ENCODE measurements at regions not wholly inside any gene's neighbourhood (a gene's known extent, or its start where the extent isn't known, plus 50 kb on each side); places are given as distances from the start of the nearest gene placed in this dataset.

DNA sequence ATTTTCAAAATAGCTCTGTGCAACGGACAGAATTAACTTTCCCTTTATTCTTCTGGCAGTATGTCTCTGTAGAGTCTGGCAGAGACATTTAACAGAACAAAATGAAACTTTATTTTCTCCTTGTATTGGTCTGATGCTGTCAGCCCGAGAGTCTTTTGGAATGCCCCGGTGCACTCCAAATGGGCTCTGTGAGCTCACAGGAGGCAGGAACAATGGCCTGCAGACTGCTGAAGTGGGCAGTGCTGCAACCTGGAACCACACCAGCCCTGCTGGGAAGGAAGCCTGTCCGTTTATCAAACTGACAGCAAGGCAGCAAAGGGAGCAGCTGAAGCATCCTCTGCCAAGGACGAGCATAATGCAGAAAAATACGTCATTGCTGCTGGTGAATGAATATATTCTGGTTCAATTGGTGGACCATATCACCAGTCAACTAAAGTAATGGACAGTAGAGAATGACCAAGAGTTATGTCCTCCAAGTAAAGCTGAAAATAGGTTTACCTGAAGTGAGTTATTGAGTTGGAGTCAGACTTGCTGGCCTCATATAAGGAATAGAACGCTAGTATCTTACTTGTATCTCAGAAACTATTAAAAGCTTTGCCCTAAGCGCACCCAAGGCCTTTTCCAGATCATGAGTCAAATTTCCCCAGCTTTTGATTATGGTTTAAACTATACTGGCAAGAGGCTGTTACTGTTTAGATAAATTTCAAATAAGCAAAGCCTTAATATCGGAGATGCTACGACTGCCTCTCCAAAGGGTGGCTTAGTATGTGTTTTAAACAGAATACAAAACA, 207.6 kb upstream of the TANK start:
- Mint-ChIP-seq H3K27ac (no peak overlapping the region), H3K9me3 (peaks cover 6% of the 10 kb centered on the region), H3K36me3 (ENCODE audit: low read depth) (no peaks in the 10 kb centered on the region), H3K27me3 (ENCODE audit: low read depth, poor library complexity) (peaks cover 12% of the 10 kb centered on the region), H3K4me3 (no peak overlapping the region), H3K4me1 (peaks cover 24% of the 10 kb centered on the region)
- TF ChIP-seq, protein P1, sequence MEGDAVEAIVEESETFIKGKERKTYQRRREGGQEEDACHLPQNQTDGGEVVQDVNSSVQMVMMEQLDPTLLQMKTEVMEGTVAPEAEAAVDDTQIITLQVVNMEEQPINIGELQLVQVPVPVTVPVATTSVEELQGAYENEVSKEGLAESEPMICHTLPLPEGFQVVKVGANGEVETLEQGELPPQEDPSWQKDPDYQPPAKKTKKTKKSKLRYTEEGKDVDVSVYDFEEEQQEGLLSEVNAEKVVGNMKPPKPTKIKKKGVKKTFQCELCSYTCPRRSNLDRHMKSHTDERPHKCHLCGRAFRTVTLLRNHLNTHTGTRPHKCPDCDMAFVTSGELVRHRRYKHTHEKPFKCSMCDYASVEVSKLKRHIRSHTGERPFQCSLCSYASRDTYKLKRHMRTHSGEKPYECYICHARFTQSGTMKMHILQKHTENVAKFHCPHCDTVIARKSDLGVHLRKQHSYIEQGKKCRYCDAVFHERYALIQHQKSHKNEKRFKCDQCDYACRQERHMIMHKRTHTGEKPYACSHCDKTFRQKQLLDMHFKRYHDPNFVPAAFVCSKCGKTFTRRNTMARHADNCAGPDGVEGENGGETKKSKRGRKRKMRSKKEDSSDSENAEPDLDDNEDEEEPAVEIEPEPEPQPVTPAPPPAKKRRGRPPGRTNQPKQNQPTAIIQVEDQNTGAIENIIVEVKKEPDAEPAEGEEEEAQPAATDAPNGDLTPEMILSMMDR (IDR thresholded peaks at IDR 0.05): no peak
- DNase-seq: peak; percentile 28

DNA sequence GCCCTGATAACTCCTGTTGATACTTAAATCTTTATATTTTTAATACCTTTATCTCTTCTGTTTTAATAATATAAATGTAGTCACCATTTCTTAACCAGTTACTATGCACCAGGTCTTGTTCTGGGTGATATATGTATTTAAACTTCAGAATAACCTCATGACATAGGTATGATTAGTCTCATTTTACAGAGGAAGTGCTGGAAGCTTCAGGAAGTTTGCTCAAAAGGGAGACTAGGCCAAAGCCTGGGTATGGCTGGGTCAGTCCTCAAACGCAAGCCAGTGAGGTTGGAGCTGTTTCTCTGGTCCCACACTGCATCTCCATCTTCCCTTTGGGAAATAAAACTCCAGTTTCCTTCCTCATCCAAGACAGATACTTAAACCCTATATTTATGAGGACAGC, 204.7 kb upstream of the TANK start:
- H3K27ac Mint-ChIP-seq: no peak overlapping the region
- no peak overlapping the region for H3K4me3 Mint-ChIP-seq
- peaks cover 7% of the 10 kb centered on the region for H3K27me3 Mint-ChIP-seq (ENCODE audit: low read depth, poor library complexity)
- no peak for DNase-seq
- peaks cover 6% of the 10 kb centered on the region for H3K9me3 Mint-ChIP-seq
- no peaks in the 10 kb centered on the region for H3K36me3 Mint-ChIP-seq (ENCODE audit: low read depth)
- H3K4me1 Mint-ChIP-seq: peaks cover 24% of the 10 kb centered on the region
- TF ChIP-seq, protein P1 (IDR thresholded peaks at IDR 0.05): no peak

DNA sequence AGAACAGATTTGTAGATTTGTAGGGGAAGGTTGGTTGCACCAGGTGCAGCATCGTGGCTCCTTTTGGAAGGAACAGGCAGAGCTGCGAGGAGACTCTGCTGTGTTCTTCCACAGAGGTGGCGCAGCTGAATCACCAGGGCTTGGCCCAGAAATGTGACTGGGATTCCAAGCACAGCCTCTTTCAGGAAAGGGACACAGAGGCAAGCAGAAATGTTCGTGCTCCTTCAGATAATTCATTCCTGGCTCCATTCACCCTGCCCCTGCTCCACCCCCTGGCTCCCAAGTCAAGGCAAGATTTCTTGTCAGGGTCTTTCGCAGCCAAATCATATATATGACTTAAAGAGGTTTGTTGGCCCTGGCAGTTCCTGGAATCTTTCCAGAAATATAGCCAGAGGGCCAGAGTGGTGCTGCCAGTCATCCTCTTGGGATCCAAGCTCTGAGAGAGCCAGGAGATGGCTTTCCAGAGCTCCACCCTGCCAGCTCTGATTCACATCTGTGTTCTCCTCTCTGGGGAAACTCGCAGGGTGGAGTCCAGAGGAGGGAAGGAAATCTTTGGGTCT, 203.9 kb upstream of the TANK start:
- H3K27me3 Mint-ChIP-seq (ENCODE audit: low read depth, poor library complexity): peaks cover 7% of the 10 kb centered on the region
- peaks cover 24% of the 10 kb centered on the region for H3K4me1 Mint-ChIP-seq
- H3K9me3 Mint-ChIP-seq: peaks cover 6% of the 10 kb centered on the region
- no peaks in the 10 kb centered on the region for H3K36me3 Mint-ChIP-seq (ENCODE audit: low read depth)
- H3K4me3 Mint-ChIP-seq: no peak overlapping the region
- TF ChIP-seq, protein P1 (IDR thresholded peaks at IDR 0.05): no peak
- H3K27ac Mint-ChIP-seq: no peak overlapping the region
- DNase-seq: no peak

DNA sequence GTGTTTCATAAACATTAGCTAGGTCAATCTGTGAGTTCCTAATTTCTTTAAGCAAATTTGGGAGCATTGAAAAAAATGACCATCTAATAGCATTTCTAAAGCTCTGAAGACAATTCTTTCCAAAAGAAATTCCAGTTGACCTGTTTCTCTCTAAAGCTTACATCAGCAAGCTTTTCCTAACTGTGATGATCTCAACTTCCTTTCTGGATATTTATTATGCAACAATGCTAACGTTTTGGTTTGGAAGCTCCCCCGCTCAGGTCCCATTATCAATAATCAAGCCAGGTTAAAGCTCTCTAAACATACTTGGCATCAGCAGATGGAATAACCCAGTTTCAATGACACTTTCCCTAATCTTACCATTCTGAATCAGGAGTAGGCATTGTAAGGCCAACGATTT, 196.3 kb upstream of the TANK start:
- Mint-ChIP-seq H3K9me3 (no peaks in the 10 kb centered on the region), H3K27me3 (ENCODE audit: low read depth, poor library complexity) (no peaks in the 10 kb centered on the region), H3K27ac (no peak overlapping the region), H3K4me3 (no peak overlapping the region), H3K36me3 (ENCODE audit: low read depth) (no peaks in the 10 kb centered on the region), H3K4me1 (peaks cover 10% of the 10 kb centered on the region)
- TF ChIP-seq, protein P1 (IDR thresholded peaks at IDR 0.05): no peak
- no peak for DNase-seq

DNA sequence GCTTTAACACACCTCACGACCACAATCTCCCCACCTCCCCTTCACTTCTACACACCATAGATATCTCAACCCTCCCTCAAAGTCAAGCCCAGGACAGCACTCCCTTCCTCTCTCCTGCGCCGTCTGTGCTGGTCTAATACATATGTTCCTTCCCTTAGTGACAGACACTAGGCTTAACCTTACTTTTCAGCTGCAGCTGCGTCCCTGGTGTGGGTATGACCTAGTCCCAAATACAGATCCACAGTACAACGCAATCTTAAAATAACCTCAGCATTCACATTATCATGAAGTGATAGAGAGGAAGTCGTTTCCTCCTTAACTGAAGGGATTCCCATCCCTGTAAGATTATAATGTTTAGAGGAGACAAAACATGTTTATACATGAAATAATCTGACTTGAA, 192.7 kb upstream of the TANK start:
- Mint-ChIP-seq H3K9me3 (no peaks in the 10 kb centered on the region), H3K4me3 (no peak overlapping the region), H3K4me1 (peaks cover 21% of the 10 kb centered on the region), H3K27me3 (ENCODE audit: low read depth, poor library complexity) (peaks cover 4% of the 10 kb centered on the region), H3K27ac (no peak overlapping the region), H3K36me3 (ENCODE audit: low read depth) (no peaks in the 10 kb centered on the region)
- TF ChIP-seq, protein P1 (IDR thresholded peaks at IDR 0.05): no peak
- DNase-seq: no peak

DNA sequence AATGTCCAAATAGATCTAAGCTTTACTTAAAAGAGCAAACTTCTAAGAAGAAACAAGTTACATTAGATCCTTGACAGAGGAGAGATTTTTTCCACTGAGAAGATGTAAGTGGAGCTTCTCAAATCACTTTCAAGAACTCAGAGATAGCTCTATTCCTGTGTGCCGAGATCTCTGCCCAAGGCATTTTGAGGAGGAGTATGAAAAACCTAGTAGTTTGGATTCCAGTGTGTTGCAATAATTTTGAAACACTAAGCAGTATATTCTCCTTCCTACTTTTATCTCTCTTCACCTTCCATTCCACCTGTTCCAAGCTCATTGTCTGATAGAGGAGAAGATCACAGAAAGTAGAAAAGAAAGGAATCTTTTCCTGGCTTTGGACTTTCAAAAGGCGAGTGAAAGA, 192.0 kb upstream of the TANK start:
- no peak overlapping the region for H3K27ac Mint-ChIP-seq
- H3K4me1 Mint-ChIP-seq: peaks cover 21% of the 10 kb centered on the region
- H3K9me3 Mint-ChIP-seq: no peaks in the 10 kb centered on the region
- no peak for DNase-seq
- peaks cover 4% of the 10 kb centered on the region for H3K27me3 Mint-ChIP-seq (ENCODE audit: low read depth, poor library complexity)
- TF ChIP-seq, protein P1 (IDR thresholded peaks at IDR 0.05): no peak
- H3K4me3 Mint-ChIP-seq: no peak overlapping the region
- H3K36me3 Mint-ChIP-seq (ENCODE audit: low read depth): no peaks in the 10 kb centered on the region

Measured in nephron progenitor cell (in vitro differentiated cells).